GM12891 (cell line): ENCODE measurements at regions not wholly inside any gene's neighbourhood (a gene's known extent, or its start where the extent isn't known, plus 50 kb on each side); places are given as distances from the start of the nearest gene placed in this dataset.

Source experiments
- POLR2A ChIP-seq: IDR thresholded peaks from 2 replicates; pipeline ENCODE4 v1.6.1; 2011; ENCODE audit warnings: low read depth, low read length, control low read depth
- POLR2AphosphoS5 ChIP-seq: IDR thresholded peaks from 2 replicates; pipeline ENCODE4 v1.6.1; 2011; ENCODE audit warnings: low read depth, low read length, control low read depth
- SPI1 ChIP-seq: IDR thresholded peaks from 2 replicates; pipeline ENCODE4 v1.6.1; 2011; ENCODE audit warnings: low read depth, low read length, control low read depth
- TAF1 ChIP-seq: IDR thresholded peaks from 2 replicates; pipeline ENCODE4 v1.6.1; 2011; ENCODE audit warnings: low read depth, low read length, control low read depth

DNA sequence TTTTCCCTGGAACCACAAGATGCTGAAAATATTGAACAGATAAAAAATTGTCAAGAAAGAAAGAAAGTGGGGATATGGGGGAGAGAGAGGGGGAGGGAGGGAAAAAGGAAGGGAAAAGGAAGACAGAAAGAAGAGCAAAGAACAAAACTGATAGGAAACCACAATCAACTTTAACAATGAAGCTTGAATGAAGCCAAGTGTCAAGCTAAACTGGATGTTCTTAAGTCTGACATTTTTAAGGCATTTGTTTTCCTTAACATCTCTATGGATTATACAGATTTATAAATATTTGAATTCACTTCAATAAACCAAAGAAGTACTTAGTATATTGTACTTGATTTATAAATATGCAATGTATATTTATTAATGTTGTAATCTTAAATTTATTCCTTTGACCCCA is 197.6 kb upstream of the SMLR1 start:
- TF ChIP-seq POLR2A (no peak), TAF1 (no peak), POLR2AphosphoS5 (no peak), SPI1 (no peak)
